T-helper 1 cell treated with Interleukin-12 subunit alpha and Interleukin-12 subunit beta and Interleukin-4 antibody, amounts not matched to agents 30 ng/mL and 1 ng/mL, for 36 hours (primary cell): ENCODE measurements at regions not wholly inside any gene's neighbourhood (a gene's known extent, or its start where the extent isn't known, plus 50 kb on each side); places are given as distances from the start of the nearest gene placed in this dataset.

Source experiments
- intact Hi-C: fragments of 100-400 bp; cut with micrococcal nuclease; formaldehyde crosslinking; loops from one replicate; pipeline ENCODE4 v1.15.1; 2024

DNA sequence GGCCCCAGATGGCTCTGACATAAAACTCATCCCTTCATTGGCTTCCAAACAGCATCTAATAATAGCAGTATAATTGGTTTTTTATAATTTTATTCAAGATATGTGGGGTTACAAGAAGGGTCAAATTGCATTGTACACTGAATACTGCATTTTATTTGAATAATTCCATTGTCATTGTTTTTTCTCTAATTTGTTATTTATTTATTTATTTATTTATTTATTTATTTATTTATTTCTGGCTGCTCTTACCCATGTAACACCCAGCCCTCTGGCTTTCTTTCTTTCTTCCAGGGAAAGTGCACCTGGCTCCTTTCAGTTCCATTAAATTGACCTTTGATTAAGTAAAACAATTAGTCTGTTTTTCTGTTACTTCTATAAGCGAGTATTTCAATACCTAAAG, 210.1 kb downstream of the CDH9 start:
- intact Hi-C loops = no loop called here

DNA sequence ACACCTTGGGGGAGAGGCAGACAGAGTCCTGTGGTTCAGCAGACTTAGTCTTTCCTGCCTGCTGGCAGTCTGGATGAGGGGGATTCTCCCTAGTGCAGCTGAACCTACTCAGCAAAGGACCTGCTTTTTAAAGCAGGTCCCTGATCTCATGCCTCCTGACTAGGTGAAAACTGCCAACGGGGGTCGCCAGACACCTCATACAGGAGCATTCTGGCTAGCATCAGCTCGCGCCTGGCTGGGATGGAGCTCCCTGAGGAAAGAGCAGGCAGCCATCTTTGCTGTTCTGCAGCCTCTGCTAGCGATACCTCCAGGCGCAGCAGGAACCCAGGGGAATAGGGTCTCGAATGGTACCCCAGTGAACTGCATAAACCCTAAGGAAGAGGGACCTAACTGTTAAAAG, 225.2 kb downstream of the CDH9 start:
- intact Hi-C loops = no loop called here

- intact Hi-C loops = no loop called here
Observed at GRCh38 chr5:26812714-26813113, 225.7 kb downstream of the CDH9 start.

GRCh38 chr5:26807231-26808199, 230.9 kb downstream of the CDH9 start:
- intact Hi-C loops = no loop called here

DNA sequence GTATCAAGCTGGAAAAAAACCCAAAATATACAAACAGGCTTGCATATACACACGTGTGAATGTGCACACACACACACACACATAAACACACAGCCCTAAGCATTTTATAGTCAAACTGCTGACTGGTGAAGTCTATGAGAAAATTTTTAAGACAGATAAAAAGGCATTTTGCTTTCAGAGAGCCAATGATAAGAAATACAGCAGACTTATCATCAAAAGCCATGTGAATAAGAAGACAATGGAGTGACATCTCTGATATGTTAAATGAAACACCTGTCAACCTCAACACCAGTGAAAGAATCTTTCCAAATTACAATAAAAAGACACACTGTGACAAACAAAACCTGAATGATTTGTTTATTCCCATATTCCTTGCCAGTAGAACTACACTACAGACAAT, 233.3 kb downstream of the CDH9 start:
- intact Hi-C loops = no loop called here

- intact Hi-C loops = loop anchor here (1.0 kb wide), 1 partner anchor 8 kb away; no protein-coding TSS in a partner anchor
Observed at GRCh38 chr5:26802944-26803343, 235.4 kb downstream of the CDH9 start.

GRCh38 chr5:26791433-26791832, 247.0 kb downstream of the CDH9 start:
- intact Hi-C loops = no loop called here

- intact Hi-C loops = no loop called here
Observed at GRCh38 chr5:26791021-26791420, 247.4 kb downstream of the CDH9 start.

DNA sequence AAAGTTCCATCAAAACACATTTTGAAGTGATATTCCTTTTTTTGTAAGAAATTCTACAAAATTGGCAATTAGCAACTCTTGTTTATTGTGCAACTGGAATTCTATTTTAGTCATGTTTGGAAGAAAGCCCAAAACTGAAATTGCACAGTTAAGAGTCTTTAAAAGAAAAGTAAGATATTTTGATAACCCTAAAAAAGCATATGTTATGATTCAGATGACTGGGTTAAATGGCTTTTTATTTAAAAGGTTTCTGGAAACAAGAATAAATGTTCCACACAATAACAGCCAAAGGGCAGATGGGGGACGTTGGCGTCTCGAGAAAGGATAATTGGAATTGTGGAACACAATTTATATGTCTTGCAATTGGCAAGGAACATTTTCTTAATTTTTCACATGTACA, 275.2 kb downstream of the CDH9 start:
- intact Hi-C loops = no loop called here

GRCh38 chr5:26761446-26761845, 276.9 kb downstream of the CDH9 start:
- intact Hi-C loops = no loop called here

DNA sequence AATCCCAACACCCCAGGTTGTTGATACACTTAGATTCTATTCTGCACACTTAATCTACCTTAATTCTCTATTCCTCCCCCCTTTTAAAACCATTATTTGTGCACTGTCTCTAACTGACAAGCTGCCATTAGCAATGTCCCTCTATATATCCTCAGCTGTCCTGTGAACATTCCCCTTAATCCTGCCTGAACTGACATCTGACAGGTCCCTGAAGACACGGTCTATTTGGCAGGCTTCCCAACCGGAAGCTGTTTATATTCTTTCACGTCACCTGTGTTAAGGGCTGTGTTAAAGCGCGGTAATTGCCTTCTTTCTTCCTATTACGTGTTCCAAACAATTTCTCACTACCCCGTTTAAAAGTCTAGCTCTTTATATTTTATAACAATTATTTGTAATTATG, 277.3 kb downstream of the CDH9 start:
- intact Hi-C loops = no loop called here

DNA sequence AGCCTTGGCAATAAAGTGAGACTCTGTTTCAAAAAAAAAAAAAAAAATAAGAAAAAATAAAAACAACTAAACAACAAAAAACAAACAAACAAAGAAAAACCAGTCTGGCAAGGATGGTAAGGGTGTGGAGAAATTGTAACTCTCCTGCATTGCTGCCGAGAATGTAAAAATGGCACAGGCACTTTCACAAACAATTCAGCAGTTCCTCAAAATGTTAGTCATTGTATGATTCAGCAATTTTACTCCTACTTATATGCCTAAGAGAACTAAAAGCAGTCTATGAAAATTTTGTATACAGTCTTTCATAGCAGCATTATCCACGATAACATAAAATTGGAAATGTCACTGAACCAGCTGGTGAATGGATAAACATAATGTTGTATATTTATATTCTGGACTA, 280.4 kb downstream of the CDH9 start:
- intact Hi-C loops = no loop called here

DNA sequence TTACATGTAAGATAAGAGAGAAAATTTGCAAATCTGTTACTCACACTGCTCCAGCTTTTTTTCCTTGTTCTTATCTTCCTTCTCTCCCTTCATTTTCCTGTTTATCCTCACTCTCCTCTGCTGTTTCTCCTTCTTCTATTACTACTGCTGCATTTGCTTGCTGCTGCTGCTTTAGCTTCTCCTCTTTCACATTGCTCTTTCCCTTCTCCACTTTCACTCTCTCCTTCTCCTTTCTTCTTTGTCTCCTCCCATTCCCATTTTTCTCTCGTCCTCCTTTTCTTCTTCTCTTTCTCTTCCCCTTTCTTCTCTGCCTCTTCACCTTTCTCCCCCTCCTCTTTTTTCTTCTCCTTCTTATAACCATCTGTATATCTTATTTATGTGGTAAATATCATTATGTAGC, 288.6 kb downstream of the CDH9 start:
- intact Hi-C loops = no loop called here

DNA sequence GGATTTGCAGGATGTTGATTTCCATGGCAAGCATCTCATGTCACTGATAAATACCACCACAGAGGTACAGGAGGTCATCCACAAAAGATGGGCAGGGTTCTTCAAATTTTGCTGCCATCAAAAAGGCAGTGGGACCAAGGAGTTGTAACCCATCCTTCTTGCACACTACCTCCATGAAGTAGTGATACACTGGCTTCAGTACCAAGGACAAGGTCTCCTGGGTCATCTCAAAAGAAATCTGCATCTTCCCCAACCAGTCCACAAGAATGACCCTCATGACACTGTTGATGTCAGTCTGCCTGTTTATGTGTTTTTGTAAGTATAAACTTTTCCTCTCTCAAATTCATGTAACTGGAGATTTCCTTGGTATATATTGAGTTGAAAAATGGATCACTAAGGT, 298.2 kb downstream of the CDH9 start:
- intact Hi-C loops = no loop called here

DNA sequence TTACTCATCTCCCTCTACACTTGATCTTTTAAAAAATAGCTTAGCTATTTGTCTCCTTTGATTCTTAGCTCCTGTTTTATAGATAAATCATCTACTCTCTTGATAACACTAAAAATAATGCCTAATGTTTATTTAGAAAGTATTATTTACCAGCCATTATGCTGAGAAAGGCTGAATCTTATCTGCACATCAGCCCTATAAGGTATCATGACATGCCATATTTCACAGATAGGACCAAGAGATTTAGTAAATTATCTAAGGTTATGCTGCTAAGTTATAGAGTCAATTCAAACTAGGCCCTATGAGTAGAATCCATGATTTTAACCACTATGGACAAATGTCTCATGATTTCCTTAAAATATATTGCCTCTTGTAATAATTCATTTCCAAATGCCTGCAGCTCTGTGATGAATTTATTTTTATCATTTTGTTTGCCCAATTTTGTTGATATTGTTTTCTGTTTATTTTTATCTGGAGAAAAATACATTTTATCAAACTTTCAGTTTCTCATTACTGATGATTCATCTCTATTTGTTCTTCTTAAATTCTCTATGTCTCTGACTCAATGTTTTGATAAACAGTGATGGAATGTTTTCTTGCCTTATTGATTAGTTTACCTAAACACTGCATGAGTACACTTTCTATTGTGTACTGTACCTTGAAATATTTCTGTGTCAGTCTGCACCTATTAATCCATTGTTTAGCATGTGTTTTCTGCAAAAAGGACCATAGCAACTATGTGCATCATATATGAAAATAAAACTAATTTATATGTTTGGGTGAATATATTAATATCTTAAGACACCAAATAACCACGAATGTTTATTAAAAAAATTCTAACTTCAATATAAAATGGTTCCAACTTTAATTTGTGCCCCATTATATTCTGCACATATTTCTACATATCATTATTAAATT, 300.8 kb downstream of the CDH9 start:
- intact Hi-C loops = no loop called here

GRCh38 chr5:26727916-26728315, 310.5 kb downstream of the CDH9 start:
- intact Hi-C loops = no loop called here

DNA sequence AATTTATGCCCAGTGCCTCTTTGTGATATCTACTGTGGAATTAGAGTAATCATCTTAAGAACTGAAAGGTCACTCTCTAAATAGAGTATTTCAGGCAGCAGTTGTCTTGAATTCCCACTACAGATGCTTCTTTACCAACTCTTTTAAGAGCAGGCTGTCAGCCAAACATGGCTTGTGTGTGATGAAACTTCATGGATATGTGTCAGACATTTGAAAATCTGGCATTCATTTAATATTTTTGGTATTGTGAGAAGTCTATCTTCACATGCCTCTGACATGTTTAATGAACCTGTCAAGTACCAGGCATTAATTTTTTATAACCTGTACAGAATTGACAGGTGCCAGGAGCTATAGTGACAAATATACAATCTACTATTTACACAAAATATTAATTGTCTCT, 318.6 kb downstream of the CDH9 start:
- intact Hi-C loops = no loop called here

GRCh38 chr5:26700759-26701384, 337.5 kb downstream of the CDH9 start:
- intact Hi-C loops = no loop called here

GRCh38 chr5:26692952-26693351, 345.4 kb downstream of the CDH9 start:
- intact Hi-C loops = no loop called here

- intact Hi-C loops = no loop called here
Observed at GRCh38 chr5:26691486-26691885, 346.9 kb downstream of the CDH9 start.

DNA sequence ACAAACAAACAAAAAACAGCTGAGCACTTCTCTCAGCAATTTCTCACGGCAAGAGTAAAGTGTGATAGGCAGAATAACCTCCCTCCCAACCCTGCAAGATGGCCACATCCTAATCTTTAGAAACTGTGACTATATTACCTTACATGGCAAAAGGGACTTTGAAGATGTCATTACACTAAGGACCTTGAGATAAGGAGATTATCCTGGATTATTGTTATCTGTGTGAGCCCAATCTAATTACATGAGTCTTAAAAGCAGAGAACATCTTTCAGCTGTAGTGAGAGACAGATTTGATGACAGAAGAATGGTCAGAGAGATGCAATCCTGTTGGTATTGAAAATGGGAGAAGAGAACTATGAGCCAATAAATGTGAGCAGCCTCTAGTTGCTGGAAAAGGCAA, 347.9 kb downstream of the CDH9 start:
- intact Hi-C loops = no loop called here

DNA sequence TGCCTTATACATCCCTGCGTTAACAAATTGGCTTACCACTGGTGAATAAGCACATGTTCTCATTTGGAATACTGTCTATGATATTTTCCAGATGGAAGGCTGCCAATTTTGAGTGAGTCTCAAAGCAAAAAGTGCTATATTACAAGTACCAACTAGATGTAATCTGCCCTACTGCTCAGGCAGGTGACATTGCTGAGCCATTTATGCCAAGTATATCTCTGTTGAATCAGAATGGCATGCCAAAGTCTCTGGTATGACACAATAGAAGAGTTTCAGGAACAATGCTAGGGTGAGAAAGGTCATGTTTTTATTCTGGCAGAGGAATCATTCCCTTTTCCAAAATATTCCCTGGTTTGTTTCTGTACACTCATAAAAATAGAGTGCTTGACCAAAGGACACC, 356.5 kb downstream of the CDH9 start:
- intact Hi-C loops = no loop called here
